Kidney tubule cell (primary cell): ENCODE measurements at regions not wholly inside any gene's neighbourhood (a gene's known extent, or its start where the extent isn't known, plus 50 kb on each side); places are given as distances from the start of the nearest gene placed in this dataset.

Source experiments
- DNase-seq: peaks from one replicate; pipeline ENCODE4 v3.0.0-alpha.2; 2018; ENCODE audit warnings: low spot score

DNA sequence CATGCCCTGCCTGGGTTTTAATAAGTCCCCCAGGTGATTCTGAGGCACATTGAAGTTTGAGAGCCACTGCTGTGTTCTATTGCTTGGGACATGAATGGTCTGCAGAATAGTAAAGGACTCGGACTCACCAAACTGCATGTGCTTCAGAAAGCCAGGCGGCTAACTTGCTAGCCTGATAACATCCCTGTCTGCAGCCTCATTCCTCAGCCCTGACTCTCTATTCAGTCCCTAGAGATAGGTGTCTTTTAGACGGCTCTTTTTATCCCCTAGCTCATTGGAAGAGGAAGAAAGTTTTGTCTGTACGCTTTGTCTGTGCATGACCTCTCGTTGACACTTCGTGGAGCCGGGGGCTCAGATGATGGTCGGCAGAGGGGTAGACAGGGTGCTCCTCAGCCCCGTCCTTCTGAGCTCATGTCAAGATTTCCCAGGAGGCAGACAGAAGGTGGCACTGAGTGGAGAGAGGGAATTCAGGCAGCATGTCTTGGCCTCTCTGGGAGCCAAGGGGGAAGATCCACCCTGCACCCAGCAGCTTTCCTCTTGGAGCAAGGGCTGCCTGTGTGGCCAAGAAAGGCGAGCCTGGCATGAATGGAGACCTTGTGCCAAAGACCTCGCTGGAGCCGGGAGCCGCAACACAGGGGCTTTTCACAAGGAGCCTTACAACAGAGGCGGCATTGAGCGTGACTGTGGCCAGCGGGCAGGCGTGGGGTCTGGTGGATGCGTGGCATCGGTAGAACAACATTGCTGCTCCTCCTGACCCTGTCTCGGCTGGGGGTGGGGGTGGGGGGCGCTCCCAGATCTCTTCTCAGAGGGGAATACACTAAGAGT, 51.1 kb upstream of the PODXL start:
- no peak for DNase-seq

DNA sequence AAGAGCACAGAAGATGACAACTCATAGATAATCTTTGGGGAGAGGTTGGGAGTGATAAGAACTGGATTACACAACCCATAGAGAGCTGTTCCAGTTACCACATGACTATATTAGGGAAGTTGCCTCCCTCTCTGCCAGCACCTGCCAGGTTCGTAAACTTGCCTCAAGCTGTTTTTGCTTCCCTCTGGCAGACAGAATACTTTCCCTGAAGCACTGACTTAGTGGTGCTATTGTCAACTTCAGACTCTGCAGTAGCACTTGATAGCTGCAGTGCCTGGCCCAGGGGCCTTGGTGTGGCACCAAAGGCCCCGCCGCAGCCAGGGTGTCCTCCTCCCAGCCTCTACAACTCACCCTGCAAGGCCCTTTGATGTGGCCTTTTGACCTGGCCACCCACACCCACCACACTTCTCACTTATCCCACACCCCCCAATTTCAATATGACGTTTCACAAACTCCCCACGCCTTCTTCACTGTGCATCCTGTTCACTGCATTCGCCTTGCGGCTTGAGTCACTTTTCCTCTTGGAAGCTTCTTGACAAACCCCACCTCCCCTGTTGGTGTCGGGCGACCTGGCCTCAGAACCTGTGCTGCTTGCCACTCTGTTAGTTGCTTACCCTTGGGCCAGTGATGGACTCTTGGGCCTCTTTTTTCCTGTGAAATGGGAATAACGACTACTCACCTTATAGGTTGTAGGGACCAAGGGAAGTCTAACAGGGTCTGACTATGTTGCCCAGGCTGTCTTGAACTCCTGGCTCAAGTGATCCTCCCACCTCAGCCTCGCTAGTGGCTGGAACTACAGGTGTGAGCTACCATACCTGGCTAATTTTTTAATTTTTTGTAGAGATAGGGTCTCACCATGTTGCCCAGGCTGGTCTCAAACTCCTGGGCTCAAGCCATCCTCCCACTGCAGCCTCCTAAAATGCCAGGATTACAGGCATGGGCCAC, 50.2 kb upstream of the PODXL start:
- no peak for DNase-seq
